Testis (tissue), 2 donors: ENCODE measurements at regions not wholly inside any gene's neighbourhood (a gene's known extent, or its start where the extent isn't known, plus 50 kb on each side); places are given as distances from the start of the nearest gene placed in this dataset.

Source experiments
- DNase-seq: peaks from one replicate; pipeline ENCODE4 v3.0.0-alpha.2; 2019
- H3K27ac ChIP-seq, 2 donors: fragments of 200-600 bp; sonication (generic); one replicate each; pipeline ENCODE4 v1.5.1; 2019
- H3K27me3 ChIP-seq: fragments of 200-600 bp; sonication (generic); one replicate; pipeline ENCODE4 v1.5.1; 2019
- H3K36me3 ChIP-seq: fragments of 200-600 bp; sonication (generic); one replicate; pipeline ENCODE4 v1.5.1; 2017; ENCODE audit warnings: low read depth; ENCODE audit errors: missing control alignments
- H3K4me1 ChIP-seq: fragments of 200-600 bp; sonication (generic); one replicate; pipeline ENCODE4 v1.5.1; 2019
- H3K4me3 ChIP-seq, 2 donors: fragments of 200-600 bp; sonication (generic); one replicate each; pipeline ENCODE4 v1.5.1; 2017 to 2019
- H3K9me3 ChIP-seq: fragments of 200-600 bp; sonication (generic); one replicate; pipeline ENCODE4 v1.5.1; 2017
- POLR2A ChIP-seq: fragments of 450-650 bp; IDR thresholded peaks from one replicate; pipeline ENCODE4 v1.6.1; 2017; ENCODE audit warnings: antibody characterized with exemption, mild to moderate bottlenecking, moderate library complexity
- WGBS, 2 donors: methylation state at CpG; one replicate each; pipeline ENCODE4 v1.1.5; 2018; 5-methylcytosine and 5-hydroxymethylcytosine counted together
- intact Hi-C: fragments of 100-400 bp; cut with DNase I; formaldehyde crosslinking; loops from one replicate; pipeline ENCODE4 v1.15.1; 2023; ENCODE audit warnings: low total_unique reads
- TF ChIP-seq, protein P1 (sequence below), 3 experiments: fragments of 450-650 bp in 2 of 3; fragments of 200-600 bp in 1 of 3; sonication (generic) in 1 of 3; IDR thresholded peaks; one replicate each; pipeline ENCODE4 v1.5.1; 2016 to 2019; ENCODE audit warnings: antibody characterized with exemption in 3 of 3, mild to moderate bottlenecking in 2 of 3, moderate library complexity in 1 of 3

DNA sequence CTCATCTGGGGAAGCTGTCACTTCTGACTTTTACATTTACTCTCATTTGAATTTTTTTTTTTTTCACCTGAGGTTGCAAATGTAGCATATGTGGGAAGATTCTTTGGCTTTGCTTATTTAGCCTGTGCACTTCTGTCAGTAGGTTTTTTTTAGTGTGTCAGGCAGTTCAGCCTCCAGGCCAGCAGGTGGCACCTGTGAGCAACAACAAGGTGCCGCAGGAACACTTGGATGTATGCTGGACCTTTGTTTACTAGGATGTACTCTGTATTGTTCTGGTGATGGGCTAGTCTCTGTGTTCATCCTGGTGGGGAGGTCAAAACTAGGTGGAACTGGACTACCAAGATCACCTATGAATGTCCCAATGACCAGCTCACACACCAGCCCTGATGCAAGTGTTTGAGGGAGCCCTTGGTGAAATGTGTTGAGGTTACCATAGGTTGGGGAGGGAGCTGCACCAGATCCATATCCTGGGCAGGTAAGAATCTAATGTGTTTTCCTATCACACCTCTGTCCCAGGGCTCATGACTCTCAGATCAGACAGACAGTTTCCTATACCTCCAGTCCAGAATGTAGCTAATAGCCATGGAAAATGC is 618.2 kb downstream of the BRINP3 start:
- no peaks in the 10 kb centered on the region for H3K36me3 ChIP-seq
- H3K4me3 ChIP-seq, result no peak overlapping the region
- intact Hi-C loops, result no loop called here
- no peaks in the 10 kb centered on the region for H3K4me1 ChIP-seq
- no peak overlapping the region for H3K27ac ChIP-seq
- DNase-seq, result peak; percentile 50
- H3K9me3 ChIP-seq, result no peaks in the 10 kb centered on the region
- WGBS, 2 donors, result 42 to 91% methylated on average over 1 of the region's 1 CpG
- TF ChIP-seq POLR2A, result no peak
- TF ChIP-seq, protein P1, sequence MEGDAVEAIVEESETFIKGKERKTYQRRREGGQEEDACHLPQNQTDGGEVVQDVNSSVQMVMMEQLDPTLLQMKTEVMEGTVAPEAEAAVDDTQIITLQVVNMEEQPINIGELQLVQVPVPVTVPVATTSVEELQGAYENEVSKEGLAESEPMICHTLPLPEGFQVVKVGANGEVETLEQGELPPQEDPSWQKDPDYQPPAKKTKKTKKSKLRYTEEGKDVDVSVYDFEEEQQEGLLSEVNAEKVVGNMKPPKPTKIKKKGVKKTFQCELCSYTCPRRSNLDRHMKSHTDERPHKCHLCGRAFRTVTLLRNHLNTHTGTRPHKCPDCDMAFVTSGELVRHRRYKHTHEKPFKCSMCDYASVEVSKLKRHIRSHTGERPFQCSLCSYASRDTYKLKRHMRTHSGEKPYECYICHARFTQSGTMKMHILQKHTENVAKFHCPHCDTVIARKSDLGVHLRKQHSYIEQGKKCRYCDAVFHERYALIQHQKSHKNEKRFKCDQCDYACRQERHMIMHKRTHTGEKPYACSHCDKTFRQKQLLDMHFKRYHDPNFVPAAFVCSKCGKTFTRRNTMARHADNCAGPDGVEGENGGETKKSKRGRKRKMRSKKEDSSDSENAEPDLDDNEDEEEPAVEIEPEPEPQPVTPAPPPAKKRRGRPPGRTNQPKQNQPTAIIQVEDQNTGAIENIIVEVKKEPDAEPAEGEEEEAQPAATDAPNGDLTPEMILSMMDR (IDR thresholded peaks at IDR 0.05), result peak; percentile 40 to 54 (median 44)
- H3K27me3 ChIP-seq, result no peaks in the 10 kb centered on the region

DNA sequence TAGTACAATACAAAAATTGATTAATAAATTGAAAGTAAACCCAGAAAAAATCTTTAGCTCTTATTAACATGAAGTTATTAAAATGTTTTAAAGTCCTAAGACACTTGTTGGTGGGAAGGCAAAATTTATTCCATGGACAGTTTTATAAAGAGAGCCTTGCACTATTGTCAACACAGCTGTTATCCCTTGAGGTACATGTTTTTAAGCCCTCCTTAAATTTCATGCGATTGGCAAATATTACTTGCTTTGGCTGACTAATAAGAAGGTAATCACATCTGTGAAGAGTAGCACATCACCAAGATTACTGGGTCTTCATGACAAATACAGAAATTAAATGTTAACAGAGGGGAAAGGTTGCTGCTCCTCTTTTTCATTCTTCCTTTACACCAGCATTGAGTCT is 611.1 kb downstream of the BRINP3 start:
- H3K27me3 ChIP-seq, result no peaks in the 10 kb centered on the region
- no peak for DNase-seq
- H3K9me3 ChIP-seq, result no peaks in the 10 kb centered on the region
- TF ChIP-seq, protein P1 (IDR thresholded peaks at IDR 0.05), result no peak
- no peak for TF ChIP-seq POLR2A
- H3K4me3 ChIP-seq, result no peak overlapping the region
- WGBS, 2 donors, result 81 to 88% methylated on average over 1 of the region's 1 CpG
- no peaks in the 10 kb centered on the region for H3K4me1 ChIP-seq
- intact Hi-C loops, result no loop called here
- no peaks in the 10 kb centered on the region for H3K36me3 ChIP-seq
- no peak overlapping the region for H3K27ac ChIP-seq

DNA sequence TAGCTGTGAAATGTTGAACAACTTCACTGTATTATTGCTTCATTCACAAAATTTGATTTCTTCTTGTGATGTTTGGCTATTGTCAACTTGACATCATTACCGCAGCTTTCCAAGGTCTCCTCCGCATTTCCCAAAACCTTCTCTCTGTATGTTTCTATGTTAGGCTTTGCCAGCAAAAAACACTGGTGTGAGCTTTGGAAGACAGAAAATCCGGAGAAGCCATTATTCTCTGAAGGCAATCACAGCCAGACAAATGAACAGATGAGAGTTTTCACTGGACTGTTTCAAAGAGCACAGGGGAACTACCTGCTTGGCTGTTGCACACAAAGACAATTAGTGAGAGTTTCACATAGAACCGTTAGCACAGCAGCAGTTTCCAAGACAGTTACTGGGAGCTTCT is 609.6 kb downstream of the BRINP3 start:
- no peak for DNase-seq
- H3K9me3 ChIP-seq, result no peaks in the 10 kb centered on the region
- no peak overlapping the region for H3K27ac ChIP-seq
- WGBS, 2 donors, result 60 to 62% methylated on average over 4 of the region's 4 CpGs
- no peaks in the 10 kb centered on the region for H3K27me3 ChIP-seq
- intact Hi-C loops, result no loop called here
- TF ChIP-seq POLR2A, result no peak
- TF ChIP-seq, protein P1 (IDR thresholded peaks at IDR 0.05), result no peak
- H3K36me3 ChIP-seq, result no peaks in the 10 kb centered on the region
- H3K4me3 ChIP-seq, result no peak overlapping the region
- no peaks in the 10 kb centered on the region for H3K4me1 ChIP-seq

DNA sequence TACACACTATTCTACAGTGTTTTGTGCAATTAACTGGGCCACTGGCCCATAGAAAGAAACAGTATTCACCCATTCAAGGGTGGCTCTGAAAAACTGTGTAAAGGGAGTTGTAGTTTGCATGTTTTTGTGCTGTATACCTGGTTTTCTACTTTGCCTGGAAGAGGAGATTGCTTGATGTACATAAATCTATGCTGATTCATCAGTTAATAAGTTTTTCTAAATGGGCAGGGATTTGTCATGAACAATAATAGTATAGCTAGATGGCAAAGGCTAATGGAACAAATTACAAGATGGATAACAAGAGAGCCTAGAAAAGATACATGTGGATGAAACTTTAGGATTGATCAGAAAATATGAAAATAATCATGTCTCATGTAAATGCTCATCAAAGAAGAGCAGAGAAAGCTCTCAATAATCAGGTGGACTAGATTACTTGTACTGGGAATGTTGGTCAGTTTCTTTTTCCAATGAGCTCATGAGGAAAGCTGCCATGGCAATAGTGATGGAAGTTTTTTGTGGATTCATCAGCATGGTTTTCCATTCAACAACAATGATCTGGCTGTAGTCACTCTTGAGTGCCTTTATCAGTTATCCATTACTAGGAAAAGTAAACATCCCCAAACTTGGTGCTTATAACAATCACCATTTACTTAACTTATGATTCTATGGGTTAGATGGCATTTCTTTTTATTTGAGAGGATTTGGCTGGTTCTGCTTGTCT is 602.8 kb downstream of the BRINP3 start:
- no peak for TF ChIP-seq POLR2A
- TF ChIP-seq, protein P1 (IDR thresholded peaks at IDR 0.05), result no peak
- Histone ChIP-seq H3K27me3 (no peaks in the 10 kb centered on the region), H3K4me1 (no peaks in the 10 kb centered on the region), H3K9me3 (no peaks in the 10 kb centered on the region), H3K36me3 (no peaks in the 10 kb centered on the region), H3K4me3 (no peak overlapping the region), H3K27ac (no peak overlapping the region)
- intact Hi-C loops, result no loop called here
- DNase-seq, result no peak

DNA sequence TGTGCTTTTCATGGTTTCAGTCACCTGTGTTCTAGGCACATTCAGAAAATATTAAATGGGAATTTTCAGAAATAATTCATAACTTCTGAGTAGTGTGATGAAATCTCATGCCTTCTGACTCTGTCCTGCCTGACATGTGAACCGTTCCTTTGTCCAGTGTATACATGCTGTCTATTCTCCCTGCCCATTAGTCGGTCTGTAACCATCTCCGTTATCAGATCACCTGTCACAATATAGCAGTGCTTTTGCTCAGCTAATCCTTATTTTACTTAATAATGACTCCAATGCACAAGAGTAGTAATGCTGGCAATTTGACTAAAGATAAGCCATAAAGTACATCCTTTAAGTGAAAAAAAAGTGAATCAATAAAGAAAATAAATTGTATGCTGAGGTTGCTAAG is 597.5 kb downstream of the BRINP3 start:
- H3K9me3 ChIP-seq, result no peaks in the 10 kb centered on the region
- no peak for DNase-seq
- H3K4me1 ChIP-seq, result no peaks in the 10 kb centered on the region
- TF ChIP-seq, protein P1 (IDR thresholded peaks at IDR 0.05), result no peak
- no peak for TF ChIP-seq POLR2A
- H3K36me3 ChIP-seq, result no peaks in the 10 kb centered on the region
- no peak overlapping the region for H3K4me3 ChIP-seq
- intact Hi-C loops, result no loop called here
- 75 to 89% methylated on average over 3 of the region's 3 CpGs for WGBS, 2 donors
- H3K27me3 ChIP-seq, result no peaks in the 10 kb centered on the region
- H3K27ac ChIP-seq, result no peak overlapping the region
